DOHH2 (cell line): ENCODE measurements at regions not wholly inside any gene's neighbourhood (a gene's known extent, or its start where the extent isn't known, plus 50 kb on each side); places are given as distances from the start of the nearest gene placed in this dataset.

Source experiments
- EZH2phosphoT487 ChIP-seq: fragments of 200-600 bp; sonication (generic); IDR thresholded peaks from 2 replicates; pipeline ENCODE4 v1.6.1; 2017; ENCODE audit warnings: borderline replicate concordance, mild to moderate bottlenecking, antibody characterized with exemption, low read length, moderate library complexity, mixed read lengths
- TF ChIP-seq, protein P1 (sequence below): fragments of 200-600 bp; sonication (generic); IDR thresholded peaks from one replicate; pipeline ENCODE4 v1.5.1; 2014; ENCODE audit warnings: antibody characterized with exemption, mild to moderate bottlenecking, low read depth, low read length; ENCODE audit not compliant: poor library complexity, severe bottlenecking

- TF ChIP-seq, protein P1, sequence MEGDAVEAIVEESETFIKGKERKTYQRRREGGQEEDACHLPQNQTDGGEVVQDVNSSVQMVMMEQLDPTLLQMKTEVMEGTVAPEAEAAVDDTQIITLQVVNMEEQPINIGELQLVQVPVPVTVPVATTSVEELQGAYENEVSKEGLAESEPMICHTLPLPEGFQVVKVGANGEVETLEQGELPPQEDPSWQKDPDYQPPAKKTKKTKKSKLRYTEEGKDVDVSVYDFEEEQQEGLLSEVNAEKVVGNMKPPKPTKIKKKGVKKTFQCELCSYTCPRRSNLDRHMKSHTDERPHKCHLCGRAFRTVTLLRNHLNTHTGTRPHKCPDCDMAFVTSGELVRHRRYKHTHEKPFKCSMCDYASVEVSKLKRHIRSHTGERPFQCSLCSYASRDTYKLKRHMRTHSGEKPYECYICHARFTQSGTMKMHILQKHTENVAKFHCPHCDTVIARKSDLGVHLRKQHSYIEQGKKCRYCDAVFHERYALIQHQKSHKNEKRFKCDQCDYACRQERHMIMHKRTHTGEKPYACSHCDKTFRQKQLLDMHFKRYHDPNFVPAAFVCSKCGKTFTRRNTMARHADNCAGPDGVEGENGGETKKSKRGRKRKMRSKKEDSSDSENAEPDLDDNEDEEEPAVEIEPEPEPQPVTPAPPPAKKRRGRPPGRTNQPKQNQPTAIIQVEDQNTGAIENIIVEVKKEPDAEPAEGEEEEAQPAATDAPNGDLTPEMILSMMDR: no peak
- TF ChIP-seq EZH2phosphoT487: no peak
Observed at GRCh38 chr2:146985753-146986152, 859.1 kb upstream of the ACVR2A start.
